HPDE6-E6E7 (cell line): ENCODE measurements at regions not wholly inside any gene's neighbourhood (a gene's known extent, or its start where the extent isn't known, plus 50 kb on each side); places are given as distances from the start of the nearest gene placed in this dataset.
"Not testable (repeated sequence)": the region's sequence is repeated elsewhere in the genome, so short reads cannot be mapped to it uniquely, and the experiment has no call there.

Experiments used
- DNase-seq: peaks from one replicate; pipeline ENCODE4 v3.0.0; 2011; ENCODE audit warnings: missing footprints; ENCODE audit errors: extremely low spot score

DNA sequence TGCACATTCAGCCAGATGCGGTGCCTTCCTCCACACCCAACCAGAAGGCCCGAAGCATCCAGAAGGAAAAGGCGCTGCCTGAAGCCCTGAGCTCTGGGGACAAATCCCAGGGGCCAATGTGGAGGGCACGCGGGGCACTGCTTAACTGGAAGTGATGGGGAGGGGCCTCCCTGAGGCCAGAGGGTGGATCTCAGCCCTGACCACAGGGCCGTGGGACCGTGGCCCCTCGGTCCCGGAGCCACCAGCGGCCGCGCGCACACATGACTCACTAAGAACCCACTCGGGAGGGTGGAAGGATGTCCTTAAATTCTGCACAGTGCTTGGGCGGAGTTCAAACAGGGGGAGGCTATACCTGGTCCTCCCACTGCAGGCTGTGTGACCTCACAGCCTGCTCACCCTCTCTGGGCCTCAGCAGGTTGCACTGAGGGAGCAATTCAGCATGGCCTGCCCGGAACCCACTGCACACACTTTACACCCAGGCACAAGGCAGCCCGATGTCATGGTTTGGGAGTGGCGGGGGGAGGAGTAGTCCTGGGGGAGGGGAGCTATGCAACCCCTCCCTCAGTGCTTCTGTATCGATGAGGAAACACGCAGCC, 89.5 kb downstream of the RFLNA start:
- no peak for DNase-seq

DNA sequence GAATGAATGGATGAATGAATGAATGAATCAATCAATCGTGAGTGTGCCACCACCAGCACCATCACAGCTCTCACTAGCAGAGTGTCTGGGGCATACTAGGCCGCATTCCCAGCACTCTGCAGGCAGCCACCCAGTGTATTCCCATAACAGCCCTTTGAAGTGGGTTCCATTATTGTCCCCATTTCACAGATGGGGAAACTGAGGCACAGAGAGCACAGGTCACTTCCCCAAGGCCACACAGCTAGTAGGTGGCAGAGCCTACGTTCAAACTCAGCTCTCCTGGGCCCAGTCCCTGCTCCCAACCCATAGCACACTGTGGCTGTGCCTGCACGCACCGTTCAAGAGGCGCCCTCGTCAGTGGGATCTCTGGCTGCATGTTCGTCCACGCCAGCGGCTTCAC, 88.1 kb downstream of the RFLNA start:
- DNase-seq, result no peak

DNA sequence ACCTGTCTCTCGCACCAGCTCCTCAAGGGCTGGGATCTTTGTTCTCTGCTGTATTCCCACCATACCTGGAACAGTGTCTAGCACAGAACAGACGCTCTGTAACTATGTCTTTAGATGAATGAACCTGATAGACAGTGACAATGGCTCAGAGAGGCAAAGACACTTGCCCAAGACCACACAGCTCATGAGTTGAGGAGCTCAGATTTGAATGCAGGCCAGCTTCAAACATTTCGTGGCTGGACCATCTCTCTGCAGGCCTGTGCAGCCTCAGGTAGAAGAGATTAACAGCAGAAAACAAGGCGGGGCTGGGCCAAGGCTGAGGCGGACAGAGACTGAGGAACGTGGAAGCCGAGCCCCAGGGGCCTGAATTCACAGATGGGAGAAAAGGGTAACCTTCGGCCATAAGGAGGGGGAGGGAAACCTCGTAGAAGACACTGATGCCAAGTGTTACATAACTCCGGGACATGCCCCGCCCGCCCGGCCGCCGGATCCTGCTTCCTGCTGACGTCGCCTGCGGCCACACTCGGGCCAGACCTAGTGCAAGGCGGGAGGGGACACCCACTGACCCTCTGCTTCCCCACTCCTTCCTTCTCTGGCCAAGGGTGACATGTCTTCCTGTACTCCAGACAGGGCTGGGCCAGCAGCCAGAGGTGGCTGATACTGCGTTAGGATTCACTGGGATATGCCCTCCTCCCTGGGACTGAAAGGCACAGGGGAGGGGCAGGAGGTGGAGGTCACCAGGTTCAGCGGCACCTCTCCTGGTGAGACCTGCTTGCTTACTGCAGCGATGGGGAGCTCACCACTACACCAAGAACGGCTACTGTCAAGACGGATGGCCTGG, 86.8 kb downstream of the RFLNA start:
- peak; percentile 58 for DNase-seq

DNA sequence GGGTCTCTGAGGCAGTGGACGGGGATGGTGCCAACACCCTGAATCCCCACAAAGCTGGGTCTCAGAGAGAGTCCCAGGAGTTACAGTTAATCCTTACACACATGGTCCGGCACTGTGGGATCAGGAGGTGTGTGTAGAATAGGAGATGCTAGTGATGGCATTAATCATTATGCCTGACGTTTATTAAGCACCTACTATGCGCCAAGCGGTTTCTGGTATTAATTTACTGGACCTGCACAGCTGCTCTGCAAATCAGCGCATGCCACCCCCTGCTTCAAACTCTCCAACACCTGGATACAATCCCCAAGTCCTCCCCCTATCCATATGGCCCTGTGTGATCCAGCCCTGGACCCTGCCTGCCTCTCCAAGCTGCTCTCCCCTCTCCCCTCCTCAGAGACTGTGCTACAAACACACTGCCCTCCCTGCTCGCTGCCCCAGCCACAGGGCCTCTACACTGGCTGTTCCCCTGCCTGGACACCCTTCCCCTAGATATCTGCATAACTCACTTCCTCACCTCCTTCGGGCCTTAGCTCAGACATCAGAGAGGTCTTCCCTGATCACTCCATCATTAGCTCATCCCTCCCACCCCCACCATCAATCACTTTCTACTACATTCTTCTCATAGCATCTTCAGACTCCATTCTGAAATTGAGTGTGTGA, 86.0 kb downstream of the RFLNA start:
- no peak for DNase-seq

DNA sequence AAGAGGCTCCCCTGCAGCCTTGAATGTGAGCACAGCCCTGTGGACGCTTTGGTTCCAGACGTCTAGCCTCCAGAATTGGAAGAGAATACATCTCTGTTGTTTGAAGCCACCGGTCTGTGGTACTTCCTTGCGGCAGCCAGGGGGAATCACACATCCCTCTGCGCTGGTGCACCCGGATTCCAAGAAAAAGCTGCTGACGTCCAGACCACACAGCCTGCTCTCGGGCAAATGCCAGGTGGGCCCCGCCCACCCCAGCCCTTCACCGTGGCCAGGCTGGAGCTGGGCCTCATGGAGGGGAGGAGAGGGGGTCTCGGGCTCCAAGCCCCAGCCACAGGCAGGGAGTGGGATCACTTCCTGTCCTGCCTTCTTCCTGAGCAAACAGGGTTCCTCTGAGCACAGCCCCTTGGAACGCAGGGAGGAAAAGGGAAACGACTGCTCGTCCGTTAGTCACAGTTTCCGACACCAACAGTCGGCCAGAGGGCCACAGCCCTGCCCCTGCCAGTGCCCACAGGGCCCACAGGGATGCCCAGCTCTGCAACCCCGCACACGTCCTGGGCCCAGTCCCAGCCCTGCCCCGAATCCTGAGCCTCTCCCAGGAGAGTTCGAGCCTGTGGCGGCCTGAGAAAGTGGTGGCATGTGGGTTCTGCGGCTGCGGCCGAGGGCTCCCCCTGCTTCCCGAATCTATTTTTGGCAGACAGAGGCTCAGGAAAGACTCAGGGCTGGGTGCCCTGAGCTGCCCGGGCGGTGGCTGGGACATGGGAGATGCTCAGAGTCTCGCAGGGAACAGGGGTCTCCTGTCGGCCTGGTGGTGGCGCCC, 85.3 kb downstream of the RFLNA start:
- DNase-seq, result no peak

DNA sequence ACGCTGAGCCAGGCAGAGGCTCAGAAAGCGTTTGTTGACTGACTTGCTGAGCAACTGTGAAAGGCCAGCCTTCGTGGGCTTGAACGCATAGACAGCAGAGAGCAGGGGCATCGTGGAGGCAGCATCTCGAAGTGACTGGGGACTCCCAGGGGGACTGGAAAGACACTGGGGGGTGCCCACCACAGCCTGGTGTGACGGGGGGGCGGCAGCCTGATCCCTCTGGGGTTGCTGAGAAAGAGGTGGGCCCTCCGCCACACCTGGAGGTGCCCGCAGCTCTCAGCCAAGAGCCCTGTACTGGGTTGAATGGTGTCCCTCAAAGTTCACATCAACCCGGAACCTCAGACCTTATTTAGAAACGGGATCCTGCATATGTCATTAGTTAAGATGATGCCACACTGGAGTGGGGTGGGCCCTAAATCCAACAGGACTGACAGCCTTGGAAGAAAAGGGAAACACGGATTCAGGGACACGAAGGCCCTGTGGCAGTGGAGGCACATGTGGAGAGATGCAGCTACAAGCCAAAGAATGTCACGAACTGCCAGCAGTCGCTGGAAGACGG, 84.6 kb downstream of the RFLNA start:
- DNase-seq, result no peak

DNA sequence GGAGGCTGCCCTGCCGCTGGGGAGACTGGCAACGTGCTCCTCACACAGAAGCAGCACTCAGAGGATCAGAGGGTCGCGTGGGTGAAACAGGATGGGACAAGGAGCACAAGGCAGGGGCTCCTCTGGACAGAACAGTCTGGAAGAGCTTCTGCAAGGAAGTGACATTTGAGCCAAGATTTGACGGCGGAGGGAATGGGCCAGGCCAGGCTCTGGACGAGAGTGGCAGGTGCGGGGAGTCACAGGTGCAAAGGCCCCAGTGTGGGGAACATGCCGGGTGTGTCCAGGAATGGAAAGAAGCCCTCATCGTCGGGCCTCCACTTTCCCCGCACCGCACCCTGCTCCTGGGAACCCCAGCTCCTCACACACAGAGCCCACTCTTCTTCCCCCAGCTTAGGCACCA, 84.0 kb downstream of the RFLNA start:
- no peak for DNase-seq

DNA sequence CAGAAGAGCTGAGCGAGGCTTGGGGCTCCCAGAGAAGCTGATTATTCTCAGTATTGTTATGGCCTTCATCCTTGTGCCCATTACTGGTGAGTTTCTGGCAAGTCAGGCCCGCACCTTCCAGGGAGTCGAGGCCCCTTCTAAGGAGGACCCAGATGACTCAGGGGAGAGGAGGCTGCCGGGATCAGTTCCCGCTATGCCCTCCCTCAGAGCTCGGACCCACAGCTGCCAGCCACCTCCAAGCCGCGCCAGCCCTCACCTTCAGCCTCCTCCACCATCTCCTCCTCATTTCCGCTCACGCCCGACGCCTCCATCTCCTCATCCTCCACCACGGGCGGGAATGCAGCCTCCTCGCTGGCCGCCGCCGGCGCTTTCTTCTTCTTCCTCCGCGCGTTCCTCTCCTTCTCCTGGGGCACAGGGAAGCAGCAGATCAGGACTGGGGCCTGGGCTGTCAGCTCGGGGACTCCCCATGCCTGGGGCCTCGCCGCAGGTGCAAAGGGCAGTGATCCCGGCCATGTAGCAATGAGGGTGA, 83.2 kb downstream of the RFLNA start:
- DNase-seq, result no peak

DNA sequence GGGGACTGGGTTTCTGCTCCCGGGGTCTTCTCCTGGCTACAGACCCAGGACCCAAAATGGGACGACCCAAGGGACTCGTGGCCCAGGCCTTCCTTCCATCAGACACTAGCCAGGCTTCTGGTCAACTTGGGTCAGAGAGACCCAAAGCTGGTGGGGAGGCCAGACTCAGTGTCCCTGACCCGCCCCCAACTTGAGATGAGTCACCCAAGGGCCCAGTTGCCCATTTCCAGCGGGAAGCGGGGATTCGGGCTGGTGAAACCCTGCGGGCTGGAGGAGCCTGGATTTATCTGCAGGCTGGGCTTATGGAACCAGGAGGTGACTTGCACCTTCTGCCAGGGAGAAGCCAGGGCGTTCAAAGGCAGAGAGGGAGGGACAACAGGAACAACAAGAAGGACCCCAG, 81.5 kb downstream of the RFLNA start:
- no peak for DNase-seq

DNA sequence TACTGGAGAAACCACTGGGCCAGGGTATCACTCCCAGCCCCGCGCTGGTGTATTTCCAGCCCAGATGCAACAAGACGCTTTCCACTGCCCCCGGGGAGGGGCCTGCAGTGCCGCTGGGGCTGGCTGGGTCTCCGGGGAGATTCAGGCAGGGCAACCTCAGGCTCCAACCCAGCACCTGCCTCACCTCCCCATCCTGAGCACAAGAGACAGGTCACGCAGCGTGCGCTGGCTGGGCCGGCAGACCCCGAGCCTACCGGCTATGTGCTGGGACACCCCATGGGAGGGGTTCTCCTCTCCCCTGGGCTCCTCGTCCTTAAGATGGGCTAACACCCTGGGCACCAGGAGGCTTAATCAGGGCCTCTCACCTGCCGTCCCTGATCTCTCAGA, 80.9 kb downstream of the RFLNA start:
- no peak for DNase-seq

DNA sequence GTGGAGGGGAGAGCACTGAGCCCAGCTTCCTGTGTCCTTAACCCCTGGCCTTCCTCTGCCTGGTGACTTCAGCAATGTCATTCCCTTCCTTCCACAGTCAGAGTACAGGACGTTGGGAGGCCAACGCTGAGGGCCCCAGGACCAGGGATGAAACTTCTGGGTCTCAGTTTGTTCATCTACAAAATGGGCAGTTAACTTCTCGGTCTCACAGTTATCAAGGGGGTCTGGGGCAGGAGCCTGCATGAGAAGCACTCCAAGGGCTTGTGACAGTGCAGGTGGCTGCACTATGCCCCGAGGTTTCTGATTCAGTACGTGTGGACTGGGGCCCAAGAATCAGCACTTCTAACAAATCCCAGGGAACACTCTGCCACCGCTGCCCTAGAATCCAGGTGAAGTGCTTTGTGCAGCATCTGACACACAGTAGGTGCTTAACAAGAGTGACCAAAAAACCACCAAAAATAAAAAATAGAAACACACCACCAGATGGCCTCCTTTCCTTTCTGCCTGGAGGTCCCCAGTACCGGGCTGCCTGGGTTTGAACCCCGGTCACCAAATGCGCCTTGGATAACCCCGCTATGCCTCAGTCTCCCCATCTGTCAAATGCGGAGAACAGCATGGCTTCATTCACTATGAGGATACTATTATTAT, 80.4 kb downstream of the RFLNA start:
- DNase-seq, result no peak

DNA sequence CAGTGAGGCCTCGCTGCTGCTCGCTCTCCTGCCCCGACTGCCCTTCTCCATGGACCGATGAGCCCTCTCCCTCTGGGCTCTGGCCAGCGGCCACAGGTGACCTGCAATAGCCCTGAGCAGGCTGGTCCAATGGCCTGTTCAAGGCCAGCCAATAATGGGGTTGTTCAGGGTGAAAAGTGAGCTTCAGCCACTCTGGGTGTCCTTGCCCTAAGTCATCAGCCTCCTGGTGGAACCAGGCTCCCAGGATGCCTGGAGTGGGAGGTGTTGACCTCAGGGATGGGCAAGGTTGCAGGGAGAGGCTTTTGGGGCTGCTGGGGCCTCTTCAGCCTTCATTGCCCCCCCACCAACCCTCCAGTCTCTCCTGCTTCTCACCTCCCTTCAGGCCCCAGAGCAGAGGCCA, 79.7 kb downstream of the RFLNA start:
- DNase-seq, result no peak

DNA sequence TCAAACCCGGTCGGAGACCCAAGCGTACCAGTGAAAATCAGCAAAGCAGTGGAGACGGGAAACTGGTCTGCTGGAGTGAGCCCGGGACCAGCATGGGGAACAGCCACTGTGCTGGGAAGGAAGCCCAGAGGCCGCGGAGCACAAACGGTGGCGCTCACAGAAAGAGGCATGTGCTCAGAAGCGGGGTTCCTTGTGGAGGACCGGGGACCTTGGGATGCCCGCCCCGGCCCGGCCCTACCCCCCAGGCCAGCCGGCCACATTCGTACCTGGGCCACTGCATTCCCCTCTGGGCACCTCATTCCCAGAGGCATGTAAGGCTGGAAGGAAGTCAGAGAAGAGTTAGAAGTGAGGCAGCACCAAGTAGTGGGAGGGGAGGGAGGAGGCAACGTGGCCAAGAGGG, 79.3 kb downstream of the RFLNA start:
- DNase-seq, result no peak

DNA sequence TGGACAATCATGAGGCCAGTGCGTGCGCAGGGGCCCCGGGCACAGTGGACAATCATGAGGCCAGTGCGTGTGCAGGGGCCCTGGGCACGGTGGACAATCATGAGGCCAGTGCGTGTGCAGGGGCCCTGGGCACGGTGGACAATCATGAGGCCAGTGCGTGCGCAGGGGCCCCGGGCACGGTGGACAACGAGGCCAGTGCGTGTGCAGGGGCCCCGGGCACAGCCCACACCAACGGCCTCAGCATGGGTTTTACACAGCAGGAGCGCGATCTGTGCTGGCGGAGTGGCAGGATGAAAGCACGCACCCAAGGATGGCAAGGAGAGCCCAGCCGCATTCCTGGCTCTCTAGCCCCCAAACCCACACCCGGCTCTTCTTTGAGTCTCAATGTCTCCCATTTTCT, 78.8 kb downstream of the RFLNA start:
- not testable (repeated sequence) for DNase-seq

DNA sequence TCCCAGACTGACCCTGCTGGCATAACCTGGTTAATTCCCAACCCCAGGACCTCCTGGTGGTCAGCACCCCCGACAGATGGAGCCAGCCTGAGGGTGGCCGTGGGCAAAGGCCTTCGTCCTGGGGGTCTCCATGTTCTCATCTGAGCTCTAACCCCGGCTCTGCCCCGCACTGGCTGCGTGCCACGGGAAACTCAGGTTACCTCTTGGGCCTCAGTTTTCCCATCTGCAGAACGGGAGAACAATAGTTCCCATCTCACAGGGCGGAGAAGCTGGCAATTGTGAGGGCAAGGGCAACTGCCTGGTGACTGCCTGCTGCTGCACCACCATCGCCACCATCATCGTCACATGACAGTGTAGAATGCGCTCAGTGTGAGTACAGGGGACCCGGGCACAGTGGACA, 77.9 kb downstream of the RFLNA start:
- DNase-seq, result no peak

DNA sequence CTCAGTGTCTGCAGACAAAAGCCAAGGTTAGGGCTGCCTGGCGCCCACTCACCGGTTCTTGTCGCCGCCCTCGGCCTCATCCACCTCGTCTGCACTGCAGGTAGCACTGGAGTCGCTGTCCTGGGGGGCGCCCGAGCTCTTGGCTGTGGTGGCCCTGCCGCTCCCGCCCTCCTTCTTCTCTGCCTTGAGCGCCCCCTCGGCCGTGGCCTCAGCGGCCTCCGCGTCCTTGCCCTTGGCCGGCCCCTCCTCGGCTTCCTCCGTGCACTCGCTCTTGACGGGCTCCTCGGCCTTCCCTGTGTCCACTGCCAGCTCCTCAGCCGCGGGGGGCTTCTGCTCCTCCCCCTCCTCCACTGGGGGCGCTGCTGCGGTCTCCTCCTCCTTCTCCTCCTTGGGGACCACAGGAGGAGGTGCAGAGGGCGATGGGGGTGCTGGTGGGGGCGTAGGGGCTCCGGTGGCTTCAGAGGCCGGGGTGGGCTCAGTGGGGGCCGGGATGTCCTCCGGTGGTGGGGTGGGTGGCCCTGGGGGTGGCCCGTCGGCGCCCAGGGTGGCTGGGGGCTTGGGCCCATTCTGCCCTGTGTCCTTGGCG, 77.2 kb downstream of the RFLNA start:
- no peak for DNase-seq

DNA sequence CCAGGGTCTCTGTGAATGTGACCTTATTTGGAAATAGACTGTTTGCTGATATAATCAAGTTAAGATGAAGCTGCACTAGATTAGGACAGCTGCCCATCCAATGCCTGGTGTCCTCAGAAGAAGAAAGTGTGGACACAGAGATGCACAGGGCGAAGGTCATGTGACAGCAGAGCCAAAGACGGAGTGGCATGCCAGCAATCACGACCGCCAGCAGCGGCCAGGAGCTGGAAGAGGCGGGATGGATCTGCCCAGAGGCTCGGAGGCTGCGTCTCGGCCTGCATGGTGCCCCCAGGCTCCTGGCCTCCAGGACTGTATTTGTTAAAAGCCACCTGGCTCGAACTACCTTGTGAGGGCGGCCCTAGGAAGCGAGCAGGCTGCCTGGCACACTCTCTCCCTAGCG, 76.5 kb downstream of the RFLNA start:
- DNase-seq, result no peak

DNA sequence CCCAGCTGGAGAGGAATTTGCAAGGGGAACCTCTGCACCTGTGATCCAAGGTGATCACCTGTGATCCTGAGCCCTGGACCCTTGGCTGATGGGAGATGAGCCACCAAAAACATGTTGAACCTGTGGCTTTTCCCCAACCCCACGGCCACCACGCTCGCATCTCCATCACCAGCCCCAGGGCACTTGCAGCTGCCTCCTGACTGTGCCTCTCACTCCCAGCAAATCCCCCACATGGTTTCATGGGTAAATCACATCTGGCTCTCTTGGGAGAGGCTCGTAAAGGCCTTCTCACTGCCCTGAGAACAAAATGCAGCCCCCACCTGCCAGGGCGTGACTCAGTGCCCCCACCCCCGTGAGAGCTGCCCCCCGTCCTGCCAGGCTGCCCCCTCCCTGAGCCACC, 76.0 kb downstream of the RFLNA start:
- no peak for DNase-seq

DNA sequence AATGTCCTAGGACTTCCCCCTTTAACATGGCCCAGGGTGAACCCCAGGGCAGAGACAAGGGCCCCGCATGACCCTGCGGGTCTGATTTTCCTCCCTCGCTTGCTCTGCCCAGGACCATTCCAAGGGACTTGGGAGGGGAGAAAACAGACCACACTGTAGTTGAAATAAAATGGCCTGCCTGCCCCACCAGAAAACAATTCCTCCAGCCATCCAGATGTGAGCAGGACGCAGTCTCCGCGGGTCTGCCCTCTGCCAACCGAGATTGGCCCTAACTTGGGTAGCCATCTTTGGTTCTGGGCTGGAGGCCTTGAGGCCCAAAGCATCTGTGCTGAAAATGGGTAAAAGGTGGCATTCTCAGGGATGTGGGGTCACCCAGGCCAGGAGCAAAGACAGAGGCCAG, 75.5 kb downstream of the RFLNA start:
- no peak for DNase-seq

DNA sequence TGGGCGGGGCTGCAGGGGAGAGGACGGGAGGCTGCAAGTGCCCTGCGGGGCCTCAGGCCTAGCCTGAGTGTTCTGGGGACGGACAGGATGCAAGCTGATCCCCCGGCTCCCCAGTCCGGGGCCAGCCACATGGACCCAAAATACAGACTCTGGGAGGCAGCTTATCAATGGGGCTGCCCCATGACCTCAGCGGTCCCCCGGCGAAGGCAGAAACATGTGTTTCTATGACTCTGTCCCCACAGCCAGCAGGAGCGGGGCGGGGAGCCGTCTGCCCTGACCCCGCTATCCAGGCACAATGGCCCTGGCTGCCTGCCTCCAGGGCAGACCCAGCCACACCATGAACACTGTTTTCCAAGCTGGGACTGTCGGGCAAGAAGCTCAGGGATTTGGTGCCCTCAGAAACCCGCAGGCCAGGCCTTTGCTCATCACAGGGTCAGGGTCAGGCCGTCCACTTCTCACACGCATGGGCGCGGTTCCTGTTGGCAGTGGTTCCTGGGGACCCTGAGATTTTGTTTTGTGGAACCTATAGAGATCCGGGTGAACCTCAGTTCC, 75.0 kb downstream of the RFLNA start:
- DNase-seq, result no peak
